Hepatocyte (in vitro differentiated cells): ENCODE measurements at regions not wholly inside any gene's neighbourhood (a gene's known extent, or its start where the extent isn't known, plus 50 kb on each side); places are given as distances from the start of the nearest gene placed in this dataset.

Experiments used
- EZH2 ChIP-seq: fragments of 200-600 bp; sonication (generic); IDR thresholded peaks from 2 replicates; pipeline ENCODE4 v1.6.1; 2016; ENCODE audit warnings: antibody characterized with exemption, mild to moderate bottlenecking, borderline replicate concordance
- EZH2phosphoT487 ChIP-seq: fragments of 200-600 bp; sonication (generic); IDR thresholded peaks from one replicate; pipeline ENCODE4 v1.6.1; 2018; ENCODE audit warnings: antibody characterized with exemption, mild to moderate bottlenecking, low read depth, moderate library complexity; ENCODE audit not compliant: unreplicated experiment, severe bottlenecking
- TF ChIP-seq, protein P1 (sequence below): fragments of 200-600 bp; sonication (generic); IDR thresholded peaks from 2 replicates; pipeline ENCODE4 v1.5.1; 2016; ENCODE audit warnings: antibody characterized with exemption, mild to moderate bottlenecking; ENCODE audit not compliant: poor library complexity

DNA sequence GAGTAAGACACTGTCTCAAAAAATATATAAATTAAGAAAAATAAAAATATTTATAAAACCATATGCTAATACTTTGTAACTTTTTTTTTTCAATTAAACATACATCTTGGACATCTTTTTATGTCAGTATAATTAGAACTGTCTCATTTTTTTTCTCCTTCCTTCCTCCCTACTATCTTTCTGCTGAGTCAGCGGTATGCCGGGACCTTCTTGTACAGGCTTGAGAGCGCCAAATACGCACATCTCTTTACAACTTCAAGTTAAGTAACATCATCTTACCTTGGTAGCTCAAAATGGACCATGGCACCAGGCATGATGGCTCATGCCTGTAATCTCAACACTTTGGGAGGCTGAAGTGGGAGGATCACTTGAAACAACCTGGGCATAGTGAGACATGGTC lies 153.4 kb downstream of the FAM161A start:
- TF ChIP-seq, protein P1, sequence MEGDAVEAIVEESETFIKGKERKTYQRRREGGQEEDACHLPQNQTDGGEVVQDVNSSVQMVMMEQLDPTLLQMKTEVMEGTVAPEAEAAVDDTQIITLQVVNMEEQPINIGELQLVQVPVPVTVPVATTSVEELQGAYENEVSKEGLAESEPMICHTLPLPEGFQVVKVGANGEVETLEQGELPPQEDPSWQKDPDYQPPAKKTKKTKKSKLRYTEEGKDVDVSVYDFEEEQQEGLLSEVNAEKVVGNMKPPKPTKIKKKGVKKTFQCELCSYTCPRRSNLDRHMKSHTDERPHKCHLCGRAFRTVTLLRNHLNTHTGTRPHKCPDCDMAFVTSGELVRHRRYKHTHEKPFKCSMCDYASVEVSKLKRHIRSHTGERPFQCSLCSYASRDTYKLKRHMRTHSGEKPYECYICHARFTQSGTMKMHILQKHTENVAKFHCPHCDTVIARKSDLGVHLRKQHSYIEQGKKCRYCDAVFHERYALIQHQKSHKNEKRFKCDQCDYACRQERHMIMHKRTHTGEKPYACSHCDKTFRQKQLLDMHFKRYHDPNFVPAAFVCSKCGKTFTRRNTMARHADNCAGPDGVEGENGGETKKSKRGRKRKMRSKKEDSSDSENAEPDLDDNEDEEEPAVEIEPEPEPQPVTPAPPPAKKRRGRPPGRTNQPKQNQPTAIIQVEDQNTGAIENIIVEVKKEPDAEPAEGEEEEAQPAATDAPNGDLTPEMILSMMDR = no peak
- no peak for TF ChIP-seq EZH2
- TF ChIP-seq EZH2phosphoT487 = no peak
